Keratinocyte (primary cell): ENCODE measurements at regions not wholly inside any gene's neighbourhood (a gene's known extent, or its start where the extent isn't known, plus 50 kb on each side); places are given as distances from the start of the nearest gene placed in this dataset.

ENCODE experiments used
- EZH2 ChIP-seq: IDR thresholded peaks from one replicate; pipeline ENCODE4 v1.6.1; 2012; ENCODE audit warnings: inconsistent platforms, mild to moderate bottlenecking, low read length, moderate library complexity
- TF ChIP-seq, protein P1 (sequence below), 3 experiments: IDR thresholded peaks in 1 of 3; conservative IDR thresholded peaks in 1 of 3; optimal IDR thresholded peaks in 1 of 3; 2 replicates in 2 of 3; 3 replicates in 1 of 3; pipeline versions ENCODE3 to v1.5.1; 2011; ENCODE audit warnings: low read length in 3 of 3, mild to moderate bottlenecking in 3 of 3, moderate library complexity in 2 of 3, control low read depth in 1 of 3, inconsistent platforms in 1 of 3; ENCODE audit not compliant: insufficient read depth in 2 of 3; ENCODE audit errors: extremely low read depth in 1 of 3

DNA sequence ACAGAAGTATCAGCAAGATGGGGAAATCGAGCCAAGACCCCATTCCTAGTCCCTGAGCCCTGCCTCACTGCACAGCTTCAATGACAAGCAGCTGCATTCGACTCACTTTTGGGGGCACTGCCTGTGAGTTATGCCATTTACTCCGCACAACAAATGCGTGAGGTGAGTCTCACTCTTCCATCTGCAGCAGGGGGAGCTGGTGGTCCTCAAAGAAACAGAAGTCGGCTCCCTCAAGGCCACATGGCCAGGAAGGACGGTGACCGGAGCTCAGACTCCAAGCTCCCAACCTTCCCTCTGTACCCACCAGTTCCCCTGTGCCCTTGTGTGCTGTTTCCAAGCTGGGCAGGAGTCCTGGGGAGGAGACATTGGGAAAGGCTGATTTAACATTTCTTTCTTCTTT lies 127.7 kb upstream of the IQSEC1 start:
- TF ChIP-seq, protein P1, sequence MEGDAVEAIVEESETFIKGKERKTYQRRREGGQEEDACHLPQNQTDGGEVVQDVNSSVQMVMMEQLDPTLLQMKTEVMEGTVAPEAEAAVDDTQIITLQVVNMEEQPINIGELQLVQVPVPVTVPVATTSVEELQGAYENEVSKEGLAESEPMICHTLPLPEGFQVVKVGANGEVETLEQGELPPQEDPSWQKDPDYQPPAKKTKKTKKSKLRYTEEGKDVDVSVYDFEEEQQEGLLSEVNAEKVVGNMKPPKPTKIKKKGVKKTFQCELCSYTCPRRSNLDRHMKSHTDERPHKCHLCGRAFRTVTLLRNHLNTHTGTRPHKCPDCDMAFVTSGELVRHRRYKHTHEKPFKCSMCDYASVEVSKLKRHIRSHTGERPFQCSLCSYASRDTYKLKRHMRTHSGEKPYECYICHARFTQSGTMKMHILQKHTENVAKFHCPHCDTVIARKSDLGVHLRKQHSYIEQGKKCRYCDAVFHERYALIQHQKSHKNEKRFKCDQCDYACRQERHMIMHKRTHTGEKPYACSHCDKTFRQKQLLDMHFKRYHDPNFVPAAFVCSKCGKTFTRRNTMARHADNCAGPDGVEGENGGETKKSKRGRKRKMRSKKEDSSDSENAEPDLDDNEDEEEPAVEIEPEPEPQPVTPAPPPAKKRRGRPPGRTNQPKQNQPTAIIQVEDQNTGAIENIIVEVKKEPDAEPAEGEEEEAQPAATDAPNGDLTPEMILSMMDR (optimal IDR thresholded peaks at IDR 0.05 in 1 of 3, IDR thresholded peaks at IDR 0.05 in 1 of 3, conservative IDR thresholded peaks at IDR 0.05 in 1 of 3; ENCODE audit: extremely low read depth in 1 of 3, insufficient read depth in 2 of 3, low read length in 3 of 3) = peak in 1 of 3 experiments; percentile 29
- no peak for TF ChIP-seq EZH2
